ENCODE measurements at regions not wholly inside any gene's neighbourhood (a gene's known extent, or its start where the extent isn't known, plus 50 kb on each side); places are given as distances from the start of the nearest gene placed in this dataset.

DNA sequence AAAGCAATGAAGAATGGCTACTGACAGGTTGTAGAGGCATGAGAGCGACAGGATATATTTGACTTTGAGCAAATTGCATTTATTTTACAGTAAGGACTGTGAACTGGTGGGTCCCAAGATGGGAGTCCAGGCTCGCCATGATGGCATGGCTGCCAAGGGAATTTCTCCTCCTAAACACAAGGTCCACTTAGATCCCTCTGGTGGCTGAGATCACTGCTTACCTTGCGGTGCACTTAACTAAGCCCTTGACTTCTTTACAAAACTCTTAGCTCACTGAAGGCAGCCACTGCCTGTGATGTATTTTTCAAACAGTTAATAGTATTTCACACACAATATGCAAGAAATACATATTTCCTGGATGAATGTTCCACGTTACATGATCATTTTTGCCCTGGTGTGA lies 50.3 kb upstream of the SORBS2 start:
- no peak for DNase-seq

DNA sequence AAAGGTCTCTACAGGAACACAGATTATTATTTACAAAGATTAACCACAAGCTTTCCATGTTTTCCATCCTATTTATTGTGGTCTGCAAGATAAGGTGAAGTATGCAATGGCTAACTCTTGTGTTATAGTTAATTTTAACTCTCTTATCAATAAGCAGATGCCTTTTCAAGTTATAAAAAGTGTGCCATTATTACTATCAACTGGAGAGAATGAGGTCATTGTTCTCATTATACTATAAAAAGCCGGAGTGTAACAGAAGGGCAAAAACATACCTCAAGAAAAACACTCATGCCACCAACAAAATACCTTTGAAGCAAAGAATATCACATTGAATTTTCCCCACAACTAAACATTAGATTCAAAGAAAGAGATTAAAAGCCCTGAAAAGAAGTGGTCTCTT lies 52.0 kb upstream of the SORBS2 start:
- DNase-seq = no peak

DNA sequence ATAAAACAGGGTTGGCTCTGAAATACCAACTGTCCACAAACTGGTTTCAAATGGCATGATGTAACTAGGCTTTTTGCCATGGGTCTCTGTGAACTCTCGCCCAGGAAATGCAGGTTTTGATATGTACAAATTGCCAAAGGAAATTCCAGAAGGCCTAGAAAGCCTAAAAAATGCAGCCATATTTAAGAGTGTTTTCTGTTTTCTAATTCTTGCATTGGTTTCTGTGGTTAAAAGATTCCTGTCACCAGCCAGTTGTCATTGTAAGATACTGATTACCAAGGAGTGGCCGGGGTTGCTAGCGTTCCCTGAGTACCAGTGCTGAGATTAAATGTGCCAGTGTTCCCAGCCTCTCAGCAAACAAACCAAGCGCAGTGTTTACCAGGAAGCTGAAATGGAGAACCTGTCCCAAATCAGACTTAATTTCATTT lies 53.9 kb upstream of the SORBS2 start:
- no peak for DNase-seq

DNA sequence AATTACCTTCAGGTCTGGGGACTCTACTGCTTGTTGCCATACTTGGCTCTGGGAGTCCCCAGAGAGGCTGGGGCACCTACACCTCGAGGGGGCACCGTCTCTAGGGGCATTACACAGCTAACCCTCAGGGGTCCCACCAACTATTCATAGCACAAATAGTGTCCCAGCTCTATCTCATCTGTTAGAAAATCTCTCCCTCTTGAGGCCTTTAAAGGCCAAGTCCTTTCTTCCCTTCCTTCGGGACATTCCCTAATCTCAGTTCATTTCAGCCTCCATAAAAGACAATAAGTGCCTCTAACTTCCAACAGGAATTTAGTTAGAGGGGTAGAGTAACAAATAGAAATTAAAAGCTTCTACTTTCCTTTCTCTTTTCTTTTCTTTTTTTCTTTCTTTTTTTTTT lies 55.8 kb upstream of the SORBS2 start:
- no peak for DNase-seq

DNA sequence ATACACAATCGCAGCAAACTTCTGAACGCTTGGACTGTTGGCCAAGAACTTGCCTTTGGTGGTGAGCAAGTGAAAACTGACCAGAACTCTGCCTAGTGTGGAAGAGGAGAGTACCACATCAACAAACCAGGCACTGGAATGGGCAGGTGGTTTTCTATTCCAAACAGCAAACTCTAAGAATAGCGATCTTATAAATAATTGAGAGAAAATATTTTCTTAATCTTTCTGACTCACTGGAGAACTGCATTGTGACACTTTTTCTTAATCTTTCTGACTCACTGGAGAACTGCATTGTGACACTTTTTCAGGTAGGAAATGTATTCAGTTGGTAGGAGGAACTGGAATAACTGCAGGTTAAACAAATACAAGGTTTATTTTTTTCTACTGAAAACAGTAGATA lies 57.0 kb upstream of the SORBS2 start:
- DNase-seq = no peak

DNA sequence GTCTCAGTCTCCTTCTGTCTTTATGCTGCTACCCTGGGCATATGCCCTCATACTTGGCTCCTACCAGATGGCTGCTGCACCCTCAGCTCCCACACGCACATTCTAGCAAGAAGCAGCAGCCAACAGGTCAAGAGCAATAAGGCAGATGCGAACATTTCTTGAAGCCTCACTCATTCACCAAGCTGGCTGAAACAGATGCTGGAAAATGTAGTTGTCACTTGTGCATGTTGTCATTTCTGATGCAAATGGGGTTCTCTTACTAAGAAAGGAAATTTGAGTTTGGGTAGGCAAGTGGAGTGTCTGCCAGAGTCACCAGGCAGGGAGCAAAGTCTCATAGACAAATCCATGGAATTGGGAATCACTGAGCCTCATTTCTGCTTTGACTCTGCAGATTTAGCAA lies 57.4 kb upstream of the SORBS2 start:
- no peak for DNase-seq

DNA sequence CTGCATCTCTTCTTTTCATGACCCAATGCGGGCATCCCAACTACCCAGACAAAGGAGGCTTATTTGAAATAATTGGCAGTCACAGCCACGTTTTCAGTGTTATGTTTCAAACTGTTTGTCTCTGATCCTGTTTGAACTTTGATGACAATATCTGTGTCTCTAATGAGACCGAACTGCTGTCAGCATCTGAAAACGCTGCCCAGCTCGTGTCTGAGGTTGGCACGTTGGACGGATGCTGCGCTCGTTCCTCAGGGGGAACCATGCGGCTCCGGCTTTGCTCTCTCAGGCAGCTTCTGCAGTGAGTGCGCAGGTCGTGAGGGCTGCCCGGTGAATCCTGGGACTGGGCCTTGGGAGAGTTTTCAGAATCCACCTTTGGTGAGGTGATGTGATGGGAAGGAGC lies 58.4 kb upstream of the SORBS2 start:
- DNase-seq = no peak

DNA sequence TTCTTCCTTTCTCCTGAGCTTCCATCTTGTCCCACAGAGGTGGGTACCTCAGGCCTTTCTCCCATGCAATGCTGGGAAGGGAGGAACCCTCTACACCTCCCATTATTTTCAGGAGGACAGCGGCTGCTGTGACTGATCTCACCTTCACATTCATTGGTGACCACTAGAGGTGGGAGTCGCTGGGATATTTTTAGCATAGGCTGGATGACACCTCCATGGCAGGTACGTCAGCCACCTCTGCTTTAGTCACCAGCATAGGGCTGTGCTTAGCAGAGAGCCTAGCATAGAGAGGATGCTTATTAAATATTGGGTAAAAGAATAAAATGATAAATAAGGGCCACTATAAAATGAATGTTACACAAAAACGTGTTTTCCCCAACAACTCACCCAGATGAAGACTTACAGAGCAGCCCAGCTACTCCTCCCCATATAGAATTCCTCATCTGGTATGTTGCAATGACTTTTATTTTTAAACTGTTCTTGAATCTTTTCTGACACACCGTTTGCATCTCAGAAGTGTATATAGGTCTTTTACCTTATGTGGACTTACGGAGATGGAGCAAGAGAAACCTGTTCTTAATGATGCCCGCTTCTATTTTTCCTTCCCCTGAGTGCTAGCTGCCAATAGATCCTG lies 60.9 kb upstream of the SORBS2 start:
- DNase-seq = no peak

DNA sequence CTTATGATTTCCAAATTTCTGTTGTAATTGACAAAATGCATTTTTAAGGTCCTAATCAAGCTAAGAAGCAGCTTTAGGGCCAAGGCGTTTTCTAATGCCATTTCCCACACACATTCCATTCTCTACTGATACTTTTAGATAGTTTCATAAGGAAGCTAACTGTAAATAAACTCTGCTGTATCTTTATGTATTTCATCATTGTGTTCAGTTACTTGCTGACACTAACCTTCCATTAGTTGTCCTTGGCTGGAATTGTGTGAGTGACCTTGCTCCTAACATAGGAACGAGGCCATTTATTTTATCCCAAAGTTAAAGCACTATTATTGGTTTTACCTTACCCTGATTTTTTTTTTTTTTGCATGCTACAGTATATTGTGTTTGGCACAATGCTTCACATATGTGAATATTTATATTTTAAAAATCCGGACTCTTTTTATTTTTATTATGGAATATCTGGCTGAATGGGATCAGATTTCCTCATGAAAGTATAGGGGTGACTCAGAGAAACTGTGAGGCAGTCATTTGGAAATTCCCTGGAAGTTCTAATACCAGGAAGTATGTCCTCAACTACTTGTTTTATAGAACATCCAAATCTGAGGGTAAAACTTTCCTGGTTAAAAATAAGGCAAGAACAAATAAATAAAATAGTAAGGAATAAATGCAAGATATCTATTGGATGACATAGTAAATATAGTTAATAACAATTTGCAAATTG lies 62.7 kb upstream of the SORBS2 start:
- DNase-seq = no peak

DNA sequence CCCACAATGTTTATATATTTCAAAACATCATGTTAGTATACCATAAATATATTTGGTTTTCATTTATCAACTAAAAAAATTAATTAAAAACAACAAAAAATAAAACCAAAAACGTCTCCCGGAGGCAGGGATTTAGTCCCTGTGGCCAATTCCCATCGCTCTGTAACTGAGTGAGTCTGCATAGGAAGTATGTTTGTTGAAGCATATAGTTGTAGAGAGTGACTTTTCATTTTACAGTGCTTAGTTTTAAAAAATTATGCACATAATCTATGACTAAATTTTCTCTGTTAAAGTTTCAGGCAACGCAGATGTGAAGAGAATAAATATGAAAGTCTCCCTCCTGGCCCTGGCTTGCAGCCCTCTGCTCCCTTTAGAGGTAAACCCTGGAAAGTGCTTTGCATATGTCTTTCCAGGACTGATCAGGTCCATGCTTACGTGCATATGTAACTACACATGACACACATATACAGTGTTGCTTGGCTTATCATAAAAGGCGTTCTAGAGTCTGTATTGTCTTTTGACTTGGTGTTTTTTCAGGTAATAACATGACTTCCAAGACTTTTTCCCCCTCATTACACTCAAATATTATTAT lies 63.4 kb upstream of the SORBS2 start:
- no peak for DNase-seq

DNA sequence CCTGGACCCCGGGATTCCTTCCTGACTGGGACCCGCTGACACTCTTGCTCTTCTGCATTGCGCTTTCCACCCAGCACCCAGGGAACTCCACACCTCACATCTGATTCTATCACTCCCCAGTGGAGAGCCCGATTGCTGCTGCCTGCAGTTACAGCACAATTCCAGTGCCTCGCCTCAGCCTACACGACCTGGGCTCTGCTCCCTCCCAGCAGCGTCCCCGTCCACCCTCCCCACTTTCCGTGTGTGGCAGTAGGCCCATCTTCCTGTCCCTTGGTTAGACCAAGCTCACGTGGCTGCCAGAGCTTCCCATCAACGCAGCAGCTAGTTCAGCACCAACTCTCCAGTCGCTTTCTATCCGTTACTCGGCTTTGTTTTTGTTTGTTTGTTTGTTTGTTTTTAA lies 66.6 kb upstream of the SORBS2 start:
- DNase-seq = no peak

DNA sequence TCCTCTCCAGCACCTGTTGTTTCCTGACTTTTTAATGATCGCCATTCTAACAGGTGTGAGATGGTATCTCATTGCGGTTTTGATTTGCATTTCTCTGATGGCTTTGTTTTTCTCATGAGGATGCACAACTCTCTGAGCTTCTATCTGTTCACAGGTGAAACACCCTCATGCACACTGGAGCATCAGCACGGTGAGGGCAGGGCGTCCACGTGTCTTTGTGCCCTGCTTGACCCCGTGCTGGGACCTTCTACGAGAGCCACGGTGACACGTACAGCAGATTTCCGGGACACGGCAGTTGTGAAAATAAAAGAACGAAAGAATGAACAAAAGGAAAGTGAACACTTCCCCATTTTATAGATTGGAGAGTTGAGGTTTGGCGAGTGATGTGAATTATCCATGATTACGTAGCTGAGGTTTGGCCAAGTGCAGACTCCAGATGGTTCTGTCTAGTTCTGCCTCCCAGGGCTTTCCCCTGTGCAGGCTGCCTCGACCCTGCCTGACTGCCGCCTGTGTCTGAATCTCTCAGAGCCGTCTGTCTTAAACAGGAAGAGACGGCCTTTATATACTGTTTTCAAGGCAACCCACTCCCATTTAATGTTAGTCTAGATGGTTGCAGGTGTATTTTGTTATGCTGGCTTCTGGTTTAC lies 67.8 kb upstream of the SORBS2 start:
- no peak for DNase-seq

DNA sequence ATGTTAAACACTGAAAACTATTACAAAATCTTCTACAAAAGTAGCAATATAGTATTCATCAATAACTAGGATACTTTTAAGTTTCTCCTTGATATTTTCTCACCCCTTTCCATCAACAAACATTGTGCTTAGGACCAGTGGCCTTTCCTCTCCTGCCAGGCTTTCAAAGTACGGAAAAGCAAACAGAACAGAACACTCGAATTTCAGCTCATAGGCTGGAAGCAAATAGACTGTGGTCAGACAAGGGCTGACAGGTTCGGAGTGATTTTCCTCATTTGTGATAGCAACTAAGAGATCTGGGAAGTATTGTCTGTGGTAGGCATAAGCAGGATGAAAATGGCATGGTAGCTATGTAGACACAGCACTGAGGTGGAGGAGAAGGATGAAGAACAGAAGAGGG lies 68.6 kb upstream of the SORBS2 start:
- no peak for DNase-seq

DNA sequence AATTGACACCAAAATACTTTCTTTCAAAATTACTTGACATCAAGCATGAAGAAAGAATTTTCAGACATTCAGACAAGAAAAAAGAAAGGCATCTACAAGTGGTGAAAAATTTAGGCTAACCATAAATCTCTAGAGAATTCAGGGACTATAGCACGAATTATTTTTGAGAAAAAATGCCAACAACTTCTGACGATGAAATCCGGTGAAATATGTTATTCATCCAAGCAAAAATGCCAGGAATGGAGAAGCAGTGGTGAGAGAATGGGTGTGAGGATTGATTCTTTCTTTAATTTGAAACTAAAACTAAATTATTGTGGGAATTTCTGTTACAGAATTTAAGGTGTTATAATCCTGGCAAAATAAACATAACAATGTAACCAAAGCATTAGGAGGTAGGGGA lies 69.4 kb upstream of the SORBS2 start:
- no peak for DNase-seq

DNA sequence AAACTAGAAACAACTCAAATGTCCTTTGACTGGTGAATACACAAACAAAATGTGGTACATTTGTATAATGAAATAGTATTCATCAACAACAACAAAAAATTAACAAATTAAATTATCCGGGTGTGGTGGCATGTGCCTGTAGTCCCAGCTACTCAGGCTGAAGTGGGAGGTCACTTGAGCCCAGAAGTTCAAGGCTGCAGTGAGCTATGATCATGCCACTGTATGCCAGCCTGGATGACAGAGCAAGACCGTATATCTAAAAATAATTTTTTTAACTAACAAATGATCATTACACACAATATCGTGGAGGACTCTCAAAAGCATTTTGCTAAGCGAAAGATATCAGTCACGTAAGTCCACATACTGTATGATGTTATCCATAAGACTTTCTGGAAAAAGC lies 71.6 kb upstream of the SORBS2 start:
- no peak for DNase-seq

DNA sequence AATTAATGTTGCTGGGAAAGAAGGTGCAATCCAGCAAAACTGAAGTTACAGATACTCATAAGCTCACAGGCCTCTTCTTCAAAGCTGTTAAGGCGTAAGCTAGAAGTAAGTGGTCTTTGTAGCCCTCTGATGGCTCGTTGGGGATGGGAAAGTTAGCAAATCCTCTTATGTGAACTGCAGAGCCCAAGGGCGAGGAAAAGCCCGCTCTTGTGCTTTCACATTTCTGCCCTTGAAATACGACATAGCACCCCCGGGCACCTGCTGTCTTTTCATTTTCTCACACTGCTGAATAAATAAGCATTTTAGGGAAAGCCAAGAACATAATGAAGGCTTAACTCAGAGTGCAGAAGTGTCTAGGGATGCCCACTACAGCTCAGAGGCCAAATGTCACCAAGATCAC lies 73.1 kb upstream of the SORBS2 start:
- no peak for DNase-seq

DNA sequence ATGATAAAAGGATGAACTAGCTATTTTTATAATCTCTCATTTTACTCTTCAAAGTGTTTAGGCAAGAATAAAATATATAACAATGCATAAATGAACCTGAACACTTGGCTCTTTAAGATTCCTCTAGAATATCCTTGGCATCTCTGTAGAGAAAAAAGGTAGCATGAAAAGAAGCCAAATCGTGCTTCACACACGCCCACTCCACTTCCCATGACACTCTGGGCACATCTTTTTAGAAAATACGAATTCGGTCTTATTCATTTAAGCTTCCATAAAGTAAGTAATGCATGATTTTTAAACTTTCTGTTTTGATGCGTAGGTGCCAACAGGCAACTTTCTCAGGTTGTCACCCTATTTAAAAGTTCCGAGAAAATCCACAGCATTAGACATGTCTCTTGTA lies 73.6 kb upstream of the SORBS2 start:
- no peak for DNase-seq

DNA sequence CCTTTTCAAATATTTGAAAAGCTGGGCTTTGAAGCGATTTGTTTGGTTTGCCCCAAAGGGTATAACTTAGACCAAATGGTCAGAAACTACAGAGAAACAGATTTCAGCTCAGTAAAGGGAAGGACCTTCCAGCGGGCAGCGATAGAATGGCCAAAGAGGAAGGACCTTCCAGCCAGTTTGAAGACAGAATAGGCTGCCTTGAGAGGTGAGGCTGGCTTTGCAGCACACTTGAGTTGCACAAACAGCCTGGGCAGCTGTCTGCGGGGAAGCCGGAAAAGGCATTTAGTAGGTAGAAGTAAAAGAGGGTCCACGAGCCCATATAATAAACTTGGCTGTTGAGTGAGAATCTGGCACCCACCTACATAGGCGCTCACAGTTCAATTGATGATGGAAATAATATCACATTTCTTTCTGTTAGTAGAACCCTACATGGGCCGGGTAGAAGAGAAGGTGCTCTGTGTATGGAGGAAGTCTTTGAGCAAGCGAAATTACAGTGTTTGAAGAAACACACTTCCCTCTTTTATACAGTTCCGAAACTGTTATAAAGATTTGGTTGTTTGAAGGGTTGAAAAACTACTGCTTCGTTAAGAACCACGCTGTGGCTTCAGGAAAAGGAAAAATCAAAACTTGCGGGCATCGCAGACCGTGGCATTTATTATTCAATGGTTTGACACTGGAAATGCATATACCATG lies 75.0 kb upstream of the SORBS2 start:
- peak; percentile 40 for DNase-seq

DNA sequence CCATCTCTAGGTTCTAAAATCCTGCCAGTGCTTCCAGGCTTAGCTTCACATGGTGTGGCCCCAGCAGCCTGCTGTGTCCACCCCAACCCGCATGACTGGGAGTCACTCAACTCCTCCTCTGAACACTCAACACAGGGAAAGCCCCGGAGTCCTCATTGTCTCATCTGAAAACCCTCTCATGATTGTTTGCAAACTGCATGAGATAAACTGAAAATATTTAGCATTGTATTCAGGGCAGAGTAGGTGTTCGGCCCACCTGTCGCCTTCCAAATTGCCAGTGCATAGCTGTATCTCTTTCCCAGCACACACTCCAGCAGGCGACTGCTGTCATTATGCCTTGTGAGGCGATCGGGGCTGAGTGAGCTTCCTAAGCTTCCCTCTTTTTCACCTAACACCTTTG lies 76.7 kb upstream of the SORBS2 start:
- no peak for DNase-seq

DNA sequence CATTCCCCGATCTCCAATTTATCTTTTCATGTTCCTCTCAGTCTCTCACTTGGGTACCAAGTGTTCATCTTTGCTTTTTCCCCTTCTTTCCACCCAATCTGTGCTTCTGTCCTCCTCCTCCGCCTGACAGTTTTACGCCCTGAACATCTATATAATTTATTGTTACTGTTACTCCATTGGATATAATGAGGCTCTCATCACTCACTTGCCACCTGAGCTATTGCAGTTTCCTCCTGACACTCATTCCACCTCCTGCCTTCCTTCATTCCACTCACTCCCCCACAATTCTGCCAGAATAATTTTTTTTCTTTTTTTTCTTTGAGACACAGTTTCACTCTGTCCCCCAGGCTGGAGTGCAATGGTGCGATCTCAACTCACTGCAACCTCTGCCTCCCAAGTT lies 77.6 kb upstream of the SORBS2 start:
- DNase-seq = no peak

DNA sequence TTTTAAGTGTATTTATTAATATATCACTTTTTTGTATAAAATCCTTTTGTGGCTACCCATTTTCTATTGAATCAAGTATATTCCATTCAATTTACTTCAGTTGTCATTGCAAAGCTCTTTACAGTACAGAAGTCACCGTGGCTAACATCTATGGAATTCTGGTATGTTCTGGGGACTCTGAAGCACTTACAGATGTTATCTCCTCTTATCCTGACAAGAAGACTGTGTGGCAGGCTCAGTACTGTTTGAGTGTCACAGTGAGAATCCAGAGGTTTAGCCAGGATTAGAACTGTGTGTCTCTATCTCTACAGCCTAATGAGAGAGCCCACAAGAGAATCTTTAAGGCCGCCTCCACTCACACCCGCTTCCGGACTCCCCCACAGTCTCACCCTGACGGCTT lies 78.2 kb upstream of the SORBS2 start:
- no peak for DNase-seq

DNA sequence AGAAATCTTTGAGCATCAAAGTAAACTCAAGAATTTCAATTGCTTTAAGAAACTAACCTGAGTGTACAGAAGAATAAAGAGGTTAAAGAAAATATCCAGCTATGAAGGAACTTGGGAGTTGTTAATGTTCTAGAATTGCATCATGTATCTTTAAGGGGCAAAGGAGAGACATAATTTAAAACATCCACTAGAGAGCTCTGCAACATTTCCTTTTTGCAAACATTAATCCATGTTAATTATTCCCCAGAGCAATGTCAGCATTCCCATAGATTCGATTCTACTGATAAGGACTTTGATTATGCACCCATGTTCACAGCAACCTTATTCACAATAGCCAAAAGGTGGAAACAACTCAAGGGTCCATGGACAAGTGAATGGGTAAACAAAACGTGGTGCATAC lies 80.2 kb upstream of the SORBS2 start:
- DNase-seq = no peak

DNA sequence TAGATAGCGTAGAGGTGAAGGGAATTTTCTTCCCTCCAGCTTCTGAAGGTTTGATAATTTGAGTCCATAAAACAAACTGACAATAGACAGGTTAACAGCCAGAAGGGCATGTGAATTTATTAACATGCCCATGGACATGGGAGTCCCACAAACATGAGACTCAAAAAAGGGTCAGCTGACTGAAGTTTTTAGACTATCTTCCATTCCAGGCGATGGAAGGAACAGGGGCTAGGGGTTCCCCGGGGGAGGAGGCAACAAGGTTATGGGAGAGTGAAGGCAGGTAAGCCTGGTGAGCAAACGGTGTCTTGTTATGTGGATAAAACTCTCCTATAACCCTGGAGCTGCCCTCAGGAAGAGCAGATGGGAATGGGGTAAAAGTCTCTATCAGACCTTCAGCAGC lies 81.5 kb upstream of the SORBS2 start:
- DNase-seq = no peak

DNA sequence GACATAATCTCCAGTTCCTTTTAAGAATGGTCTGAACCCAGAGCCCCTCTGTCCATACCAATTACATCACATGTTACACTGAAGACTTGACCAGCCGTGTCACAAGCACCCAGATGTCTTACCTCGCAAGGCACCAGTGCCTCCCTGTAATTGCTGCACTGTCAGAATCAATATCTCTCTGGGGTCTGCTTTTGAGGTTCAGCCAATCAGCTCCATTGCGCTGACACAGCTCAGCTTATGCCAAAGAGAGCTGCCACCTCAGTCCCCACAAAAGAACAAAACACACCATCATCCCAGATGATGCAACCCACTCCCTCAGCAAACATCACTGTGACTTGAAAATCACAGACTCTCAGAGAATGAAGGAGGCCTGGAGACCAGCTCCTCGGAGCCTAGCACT lies 82.5 kb upstream of the SORBS2 start:
- no peak for DNase-seq
